SK-N-SH (cell line): ENCODE measurements at regions not wholly inside any gene's neighbourhood (a gene's known extent, or its start where the extent isn't known, plus 50 kb on each side); places are given as distances from the start of the nearest gene placed in this dataset.

Experiments used
- CTCF ChIP-seq: fragments of 200-600 bp; sonication (generic); IDR thresholded peaks from 2 replicates; pipeline ENCODE4 v1.6.1; 2017; ENCODE audit warnings: antibody characterized with exemption, mild to moderate bottlenecking, moderate library complexity
- ELF1 ChIP-seq: IDR thresholded peaks from 2 replicates; pipeline ENCODE4 v1.4.0; 2012
- EZH2phosphoT487 ChIP-seq: fragments of 200-600 bp; sonication (generic); IDR thresholded peaks from 2 replicates; pipeline ENCODE4 v1.6.1; 2017; ENCODE audit warnings: low read depth, mixed run types, mild to moderate bottlenecking, antibody characterized with exemption, moderate library complexity, borderline replicate concordance
- MAX ChIP-seq: IDR thresholded peaks from 2 replicates; pipeline ENCODE4 v1.4.0; 2012; ENCODE audit warnings: low read depth
- POLR2AphosphoS5 ChIP-seq: IDR thresholded peaks from 2 replicates; pipeline ENCODE4 v1.6.1; 2012; ENCODE audit warnings: low read depth, low read length
- RAD21 ChIP-seq: IDR thresholded peaks from 2 replicates; pipeline ENCODE4 v1.6.1; 2012; ENCODE audit warnings: mild to moderate bottlenecking, low read length
- TAF1 ChIP-seq: IDR thresholded peaks from 2 replicates; pipeline ENCODE4 v1.6.1; 2012; ENCODE audit warnings: low read depth, mild to moderate bottlenecking, low read length, moderate library complexity, borderline replicate concordance
- YY1 ChIP-seq: IDR thresholded peaks from 2 replicates; pipeline ENCODE4 v1.4.0; 2012; ENCODE audit warnings: low read depth, mild to moderate bottlenecking
- ZBTB33 ChIP-seq: IDR thresholded peaks from 2 replicates; pipeline ENCODE4 v1.4.0; 2012; ENCODE audit warnings: low read depth, borderline replicate concordance
- TF ChIP-seq, protein P1 (sequence below): IDR thresholded peaks from 2 replicates; pipeline ENCODE4 v1.6.1; 2012; ENCODE audit warnings: mild to moderate bottlenecking, low read depth, low read length, moderate library complexity
- TF ChIP-seq, protein P2 (sequence below): fragments of 150-350 bp; IDR thresholded peaks from 2 replicates; pipeline ENCODE4 v1.6.1; 2016; ENCODE audit warnings: mild to moderate bottlenecking, low read depth, low read length

- TF ChIP-seq CTCF (no peak), POLR2AphosphoS5 (no peak), MAX (no peak), RAD21 (no peak), YY1 (no peak), ELF1 (no peak), ZBTB33 (no peak), TAF1 (no peak), EZH2phosphoT487 (no peak)
- TF ChIP-seq, protein P1, sequence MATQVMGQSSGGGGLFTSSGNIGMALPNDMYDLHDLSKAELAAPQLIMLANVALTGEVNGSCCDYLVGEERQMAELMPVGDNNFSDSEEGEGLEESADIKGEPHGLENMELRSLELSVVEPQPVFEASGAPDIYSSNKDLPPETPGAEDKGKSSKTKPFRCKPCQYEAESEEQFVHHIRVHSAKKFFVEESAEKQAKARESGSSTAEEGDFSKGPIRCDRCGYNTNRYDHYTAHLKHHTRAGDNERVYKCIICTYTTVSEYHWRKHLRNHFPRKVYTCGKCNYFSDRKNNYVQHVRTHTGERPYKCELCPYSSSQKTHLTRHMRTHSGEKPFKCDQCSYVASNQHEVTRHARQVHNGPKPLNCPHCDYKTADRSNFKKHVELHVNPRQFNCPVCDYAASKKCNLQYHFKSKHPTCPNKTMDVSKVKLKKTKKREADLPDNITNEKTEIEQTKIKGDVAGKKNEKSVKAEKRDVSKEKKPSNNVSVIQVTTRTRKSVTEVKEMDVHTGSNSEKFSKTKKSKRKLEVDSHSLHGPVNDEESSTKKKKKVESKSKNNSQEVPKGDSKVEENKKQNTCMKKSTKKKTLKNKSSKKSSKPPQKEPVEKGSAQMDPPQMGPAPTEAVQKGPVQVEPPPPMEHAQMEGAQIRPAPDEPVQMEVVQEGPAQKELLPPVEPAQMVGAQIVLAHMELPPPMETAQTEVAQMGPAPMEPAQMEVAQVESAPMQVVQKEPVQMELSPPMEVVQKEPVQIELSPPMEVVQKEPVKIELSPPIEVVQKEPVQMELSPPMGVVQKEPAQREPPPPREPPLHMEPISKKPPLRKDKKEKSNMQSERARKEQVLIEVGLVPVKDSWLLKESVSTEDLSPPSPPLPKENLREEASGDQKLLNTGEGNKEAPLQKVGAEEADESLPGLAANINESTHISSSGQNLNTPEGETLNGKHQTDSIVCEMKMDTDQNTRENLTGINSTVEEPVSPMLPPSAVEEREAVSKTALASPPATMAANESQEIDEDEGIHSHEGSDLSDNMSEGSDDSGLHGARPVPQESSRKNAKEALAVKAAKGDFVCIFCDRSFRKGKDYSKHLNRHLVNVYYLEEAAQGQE = no peak
- TF ChIP-seq, protein P2, sequence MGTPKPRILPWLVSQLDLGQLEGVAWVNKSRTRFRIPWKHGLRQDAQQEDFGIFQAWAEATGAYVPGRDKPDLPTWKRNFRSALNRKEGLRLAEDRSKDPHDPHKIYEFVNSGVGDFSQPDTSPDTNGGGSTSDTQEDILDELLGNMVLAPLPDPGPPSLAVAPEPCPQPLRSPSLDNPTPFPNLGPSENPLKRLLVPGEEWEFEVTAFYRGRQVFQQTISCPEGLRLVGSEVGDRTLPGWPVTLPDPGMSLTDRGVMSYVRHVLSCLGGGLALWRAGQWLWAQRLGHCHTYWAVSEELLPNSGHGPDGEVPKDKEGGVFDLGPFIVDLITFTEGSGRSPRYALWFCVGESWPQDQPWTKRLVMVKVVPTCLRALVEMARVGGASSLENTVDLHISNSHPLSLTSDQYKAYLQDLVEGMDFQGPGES = no peak
Measured at GRCh38 chr13:47632311-47632710, 368.8 kb downstream of the SUCLA2 start.
